HG03520 (cell line): ENCODE measurements at regions not wholly inside any gene's neighbourhood (a gene's known extent, or its start where the extent isn't known, plus 50 kb on each side); places are given as distances from the start of the nearest gene placed in this dataset.
"Not testable (repeated sequence)": the region's sequence is repeated elsewhere in the genome, so short reads cannot be mapped to it uniquely, and the experiment has no call there.

Source experiments
- ATAC-seq: cut with Tn5 transposase; IDR thresholded peaks from one replicate; pipeline ENCODE4 v1.9.1; 2021; ENCODE audit warnings: mild to moderate bottlenecking, moderate library complexity; ENCODE audit not compliant: unreplicated experiment

GRCh38 chr17:68782789-68783188 lies 172.4 kb downstream of the ABCA8 start:
- no peak for ATAC-seq

GRCh38 chr17:68780596-68780995 lies 174.6 kb downstream of the ABCA8 start:
- no peak for ATAC-seq

- ATAC-seq, result no peak
Measured at GRCh38 chr17:68778726-68779125, 176.5 kb downstream of the ABCA8 start.

- no peak for ATAC-seq
Measured at GRCh38 chr17:68777856-68778694, 176.9 kb upstream of the FAM20A start.

- no peak for ATAC-seq
Measured at GRCh38 chr17:68777243-68777855, 176.2 kb upstream of the FAM20A start.

GRCh38 chr17:68776451-68776850 lies 175.3 kb upstream of the FAM20A start:
- ATAC-seq, result no peak

GRCh38 chr17:68775969-68776368 lies 174.8 kb upstream of the FAM20A start:
- ATAC-seq, result no peak

GRCh38 chr17:68775318-68775717 lies 174.2 kb upstream of the FAM20A start:
- ATAC-seq, result no peak

GRCh38 chr17:68771867-68772515 lies 170.8 kb upstream of the FAM20A start:
- ATAC-seq, result no peak

- ATAC-seq, result no peak
Measured at GRCh38 chr17:68768804-68769203, 167.6 kb upstream of the FAM20A start.

GRCh38 chr17:68766640-68767039 lies 165.5 kb upstream of the FAM20A start:
- ATAC-seq, result no peak

- no peak for ATAC-seq
Measured at GRCh38 chr17:68763562-68763961, 162.4 kb upstream of the FAM20A start.

- no peak for ATAC-seq
Measured at GRCh38 chr17:68762911-68763310, 161.7 kb upstream of the FAM20A start.

GRCh38 chr17:68760141-68760475 lies 158.9 kb upstream of the FAM20A start:
- ATAC-seq, result no peak

- ATAC-seq, result peak; percentile 89
Measured at GRCh38 chr17:68759343-68760140, 158.4 kb upstream of the FAM20A start.

- ATAC-seq, result no peak
Measured at GRCh38 chr17:68759002-68759342, 157.8 kb upstream of the FAM20A start.

- not testable (repeated sequence) for ATAC-seq
Measured at GRCh38 chr17:68757866-68758757, 156.9 kb upstream of the FAM20A start.

GRCh38 chr17:68753985-68754769 lies 153.0 kb upstream of the FAM20A start:
- no peak for ATAC-seq

- no peak for ATAC-seq
Measured at GRCh38 chr17:68750208-68750562, 149.0 kb upstream of the FAM20A start.
